D721Med (cell line): ENCODE measurements at regions not wholly inside any gene's neighbourhood (a gene's known extent, or its start where the extent isn't known, plus 50 kb on each side); places are given as distances from the start of the nearest gene placed in this dataset.
A peak's percentile ranks its signal among the peaks of the same experiment; 100 is the strongest.

Experiments
- DNase-seq: peaks from one replicate; pipeline ENCODE4 v3.0.0; 2011; ENCODE audit warnings: low spot score; ENCODE audit not compliant: insufficient read length
- FAIRE-seq: peaks from 2 replicates; lab custom pipeline; 2011; peaks lifted over from hg19 to GRCh38; lab: Jason Lieb, UNC
- TF ChIP-seq, protein P1 (sequence below): IDR thresholded peaks from 2 replicates; pipeline ENCODE4 v1.5.1; 2012; ENCODE audit warnings: mild to moderate bottlenecking, control low read depth; ENCODE audit not compliant: insufficient read depth; ENCODE audit errors: missing control alignments

DNA sequence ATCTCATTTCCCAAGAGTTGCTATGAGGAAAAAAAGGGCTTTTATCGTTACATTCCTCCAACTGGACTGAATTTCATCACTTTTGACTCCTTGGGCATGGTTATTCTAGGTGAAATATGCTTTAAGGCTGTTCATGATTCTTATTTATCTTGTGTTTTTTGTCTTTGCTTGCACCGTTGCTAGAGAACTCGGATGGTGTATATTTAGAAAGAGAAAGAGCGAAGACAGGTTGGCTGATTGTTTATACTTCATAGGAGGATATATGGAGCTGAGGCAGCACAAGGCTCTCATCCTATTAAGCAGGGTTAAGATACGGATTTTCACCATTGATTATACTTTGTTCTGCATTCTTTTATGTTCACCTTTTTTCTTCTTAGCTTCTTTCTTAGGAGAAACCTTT, 94.9 kb upstream of the GEMIN8 start:
- TF ChIP-seq, protein P1, sequence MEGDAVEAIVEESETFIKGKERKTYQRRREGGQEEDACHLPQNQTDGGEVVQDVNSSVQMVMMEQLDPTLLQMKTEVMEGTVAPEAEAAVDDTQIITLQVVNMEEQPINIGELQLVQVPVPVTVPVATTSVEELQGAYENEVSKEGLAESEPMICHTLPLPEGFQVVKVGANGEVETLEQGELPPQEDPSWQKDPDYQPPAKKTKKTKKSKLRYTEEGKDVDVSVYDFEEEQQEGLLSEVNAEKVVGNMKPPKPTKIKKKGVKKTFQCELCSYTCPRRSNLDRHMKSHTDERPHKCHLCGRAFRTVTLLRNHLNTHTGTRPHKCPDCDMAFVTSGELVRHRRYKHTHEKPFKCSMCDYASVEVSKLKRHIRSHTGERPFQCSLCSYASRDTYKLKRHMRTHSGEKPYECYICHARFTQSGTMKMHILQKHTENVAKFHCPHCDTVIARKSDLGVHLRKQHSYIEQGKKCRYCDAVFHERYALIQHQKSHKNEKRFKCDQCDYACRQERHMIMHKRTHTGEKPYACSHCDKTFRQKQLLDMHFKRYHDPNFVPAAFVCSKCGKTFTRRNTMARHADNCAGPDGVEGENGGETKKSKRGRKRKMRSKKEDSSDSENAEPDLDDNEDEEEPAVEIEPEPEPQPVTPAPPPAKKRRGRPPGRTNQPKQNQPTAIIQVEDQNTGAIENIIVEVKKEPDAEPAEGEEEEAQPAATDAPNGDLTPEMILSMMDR: no peak
- FAIRE-seq (no peak), DNase-seq (no peak)

DNA sequence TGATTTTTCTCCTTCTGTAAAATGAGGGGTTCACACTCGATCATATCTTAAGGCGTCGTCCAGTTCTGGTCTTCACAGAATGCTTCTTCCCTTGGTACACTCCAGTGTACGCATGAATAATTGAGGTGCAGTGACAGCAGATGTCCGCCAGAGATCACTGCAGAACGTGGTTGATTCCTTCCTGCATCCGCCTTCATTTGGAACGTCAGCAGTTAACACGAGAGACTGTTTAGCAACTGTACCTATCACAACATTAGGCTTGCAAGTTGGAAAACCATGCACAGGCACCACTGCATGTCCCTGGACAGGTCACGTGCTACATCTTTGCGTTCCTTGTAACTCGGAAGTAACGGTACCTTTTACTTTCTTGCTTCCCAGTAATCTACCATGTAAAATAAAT, 66.0 kb upstream of the GEMIN8 start:
- TF ChIP-seq, protein P1: peak; percentile 64
- DNase-seq (no peak), FAIRE-seq (peak; percentile 82)

DNA sequence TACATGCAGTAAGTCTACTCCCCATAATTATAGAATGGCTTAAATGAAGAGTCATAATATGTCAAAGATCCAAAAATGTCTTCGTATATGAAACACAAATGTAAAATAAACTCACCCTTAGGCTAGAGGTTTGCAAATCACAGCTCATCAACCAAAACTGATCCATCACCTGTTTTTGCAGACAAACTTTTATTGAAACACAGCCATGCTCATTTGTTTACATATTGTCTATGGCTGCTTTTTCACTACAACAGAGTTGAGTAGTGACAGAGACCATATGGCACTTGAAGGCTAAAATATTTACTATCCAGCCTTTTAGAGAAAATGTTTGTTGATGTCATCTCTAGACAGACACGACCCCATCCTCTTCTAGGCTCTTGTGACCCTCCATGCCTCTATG, 64.5 kb upstream of the GEMIN8 start:
- FAIRE-seq (no peak), DNase-seq (no peak)
- TF ChIP-seq, protein P1: no peak

DNA sequence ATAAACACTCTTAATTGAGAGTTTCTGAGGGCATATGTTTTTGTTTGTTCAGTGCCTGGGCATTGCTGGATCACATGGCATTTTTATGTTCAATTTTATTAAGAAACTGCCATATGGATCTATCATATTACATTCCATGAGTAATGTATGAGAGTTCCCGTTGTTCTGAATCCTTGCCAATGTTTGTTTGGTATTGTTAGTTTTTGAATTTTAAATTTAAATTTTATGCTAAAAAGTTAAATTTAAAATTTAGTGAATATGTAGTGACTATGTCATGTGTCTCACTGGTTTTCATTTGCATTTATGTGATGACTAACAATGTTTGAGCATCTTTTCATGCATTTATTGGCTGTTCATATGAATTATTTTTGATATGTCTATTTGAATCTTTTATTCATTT, 54.8 kb upstream of the GEMIN8 start:
- peak; percentile 44 for FAIRE-seq
- TF ChIP-seq, protein P1: no peak
- DNase-seq: no peak

DNA sequence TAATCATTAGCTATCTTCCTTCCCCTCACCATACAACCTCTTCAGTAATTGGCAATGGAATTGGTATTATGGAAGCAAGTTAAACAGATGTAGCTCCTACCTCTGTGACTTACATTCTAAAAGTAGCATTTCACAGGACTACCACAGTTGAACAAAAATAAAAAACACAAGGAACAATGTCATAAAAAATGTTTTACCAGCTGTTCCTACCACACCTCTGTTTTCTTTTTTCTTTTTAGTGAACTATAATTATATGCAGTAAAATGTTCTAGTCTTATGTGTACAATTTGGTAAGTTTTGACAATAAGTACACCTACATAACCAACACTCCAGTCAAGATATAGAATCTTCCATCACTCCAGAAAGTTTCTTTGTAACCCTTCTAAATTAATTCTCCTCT, 54.1 kb upstream of the GEMIN8 start:
- DNase-seq (no peak), FAIRE-seq (no peak)
- TF ChIP-seq, protein P1: no peak

DNA sequence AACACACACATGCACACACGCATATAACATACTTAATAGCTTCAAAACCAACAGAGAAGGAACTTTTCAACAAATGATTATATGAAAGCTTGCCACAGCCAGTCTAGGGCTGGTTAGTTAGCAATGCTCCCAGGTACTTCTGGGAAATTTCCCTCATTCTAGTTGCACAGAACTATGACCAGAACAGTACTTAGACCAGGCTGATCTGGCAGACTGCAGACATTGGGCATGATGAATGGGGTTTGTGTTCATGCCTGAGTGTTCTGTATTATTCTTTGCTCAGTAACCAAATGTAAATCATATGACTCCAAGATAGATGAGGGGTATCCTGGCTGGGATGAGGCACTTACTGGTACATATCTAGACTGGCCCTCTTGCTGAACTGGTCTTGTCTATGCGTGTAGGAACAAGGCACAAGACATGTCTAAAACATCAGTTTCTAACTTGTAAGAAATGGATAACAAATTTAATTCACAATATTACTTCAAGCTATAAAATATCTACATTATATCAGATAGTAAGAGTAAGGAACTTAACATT, 50.3 kb upstream of the GEMIN8 start:
- no peak for FAIRE-seq
- TF ChIP-seq, protein P1: no peak
- DNase-seq: no peak
